Stimulated activated CD8-positive, alpha-beta memory T cell treated with anti-CD3 and anti-CD28 coated beads, Interleukin-7, amount 100 ng/mL, for 48 hours (primary cell): ENCODE measurements at regions not wholly inside any gene's neighbourhood (a gene's known extent, or its start where the extent isn't known, plus 50 kb on each side); places are given as distances from the start of the nearest gene placed in this dataset.
"Not testable (repeated sequence)": the region's sequence is repeated elsewhere in the genome, so short reads cannot be mapped to it uniquely, and the experiment has no call there.

Experiments used
- DNase-seq, 2 donors: peaks; one replicate each; pipeline ENCODE4 v3.0.0-alpha.2; 2020; ENCODE audit warnings: low read depth in 1 of 2; ENCODE audit errors: extremely low read depth in 1 of 2

DNA sequence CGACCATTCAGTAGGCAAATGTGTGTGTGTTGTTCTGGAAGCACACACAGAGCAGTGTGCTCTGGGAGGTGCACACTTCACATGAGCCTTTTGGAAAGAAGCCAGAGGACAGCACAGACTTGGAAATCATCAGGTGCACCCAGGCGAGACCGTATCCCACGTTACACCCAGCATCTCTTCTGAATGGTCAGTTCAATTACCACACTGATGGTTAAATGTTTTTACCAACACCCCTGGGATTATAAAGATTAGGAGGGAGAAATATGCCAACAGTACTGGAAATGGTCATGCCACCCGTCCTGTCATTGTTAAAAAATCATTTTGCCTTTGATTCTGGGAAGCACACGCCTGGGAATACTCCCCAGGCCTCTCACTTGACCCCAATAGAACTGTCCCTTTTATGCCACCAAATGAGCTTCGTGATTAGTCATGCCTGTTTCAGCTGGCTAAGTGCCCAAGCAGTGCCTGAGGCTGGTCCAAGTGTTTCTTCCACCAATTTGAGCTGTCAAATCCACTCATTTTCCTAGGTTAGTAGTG is 183.7 kb downstream of the NRP2 start:
- DNase-seq, result no peak

DNA sequence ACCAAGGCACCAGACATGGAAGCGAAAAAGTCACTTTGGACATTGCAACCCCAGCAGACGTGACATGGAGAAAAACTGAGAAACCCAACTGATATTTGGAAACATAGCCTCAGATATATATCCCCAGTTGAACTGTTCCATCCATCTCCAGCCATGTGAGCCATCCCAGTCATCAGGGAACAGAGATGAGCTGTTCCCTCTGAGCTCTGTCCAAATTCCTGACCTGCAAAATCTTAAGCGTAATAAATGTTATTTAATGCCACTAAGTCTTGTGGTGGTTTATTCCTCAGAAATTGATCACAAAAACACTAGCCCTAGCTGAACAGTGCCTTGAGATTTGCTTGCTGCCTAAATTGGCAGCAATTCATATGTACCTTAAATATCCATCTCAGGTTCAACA is 182.8 kb downstream of the NRP2 start:
- no peak for DNase-seq

DNA sequence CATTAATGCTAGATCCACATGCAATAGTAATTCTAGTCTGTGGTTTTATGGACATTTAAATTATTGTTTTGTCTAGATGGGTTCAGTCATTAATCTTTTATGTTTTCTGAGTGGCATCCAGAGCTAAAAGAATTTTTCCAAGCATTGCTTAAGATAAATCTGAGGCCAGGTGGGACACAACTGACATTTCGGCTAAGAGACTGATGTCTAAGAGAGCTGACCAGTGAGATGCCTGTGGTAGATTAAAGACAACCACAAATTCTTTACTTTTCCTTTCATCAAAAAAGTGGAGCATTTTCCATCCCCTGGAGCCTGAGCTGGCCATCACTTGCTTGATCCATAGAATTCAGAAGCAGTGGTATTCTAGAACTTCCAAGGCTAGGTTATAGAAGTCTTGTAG is 182.2 kb downstream of the NRP2 start:
- no peak for DNase-seq

DNA sequence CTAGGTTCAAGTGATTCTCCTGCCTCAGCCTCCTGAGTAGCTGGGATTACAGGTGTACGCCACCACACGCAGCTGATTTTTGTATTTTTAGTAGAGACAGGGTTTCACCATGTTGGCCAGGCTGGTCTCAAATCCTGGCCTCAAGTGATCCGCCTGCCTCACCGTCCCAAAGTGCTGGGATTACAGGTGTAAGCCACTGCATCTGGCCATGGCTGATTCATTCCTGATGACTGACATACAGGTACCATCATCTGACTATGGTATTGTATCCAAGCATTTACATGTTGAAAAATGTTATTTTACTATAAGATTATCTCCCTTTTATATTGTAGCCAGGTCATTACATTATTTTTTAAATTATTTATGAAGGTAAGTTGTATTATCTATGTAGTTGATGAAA is 180.5 kb downstream of the NRP2 start:
- DNase-seq, result not testable (repeated sequence)

GRCh38 chr2:205860885-205861284 is 178.6 kb downstream of the NRP2 start:
- no peak for DNase-seq

DNA sequence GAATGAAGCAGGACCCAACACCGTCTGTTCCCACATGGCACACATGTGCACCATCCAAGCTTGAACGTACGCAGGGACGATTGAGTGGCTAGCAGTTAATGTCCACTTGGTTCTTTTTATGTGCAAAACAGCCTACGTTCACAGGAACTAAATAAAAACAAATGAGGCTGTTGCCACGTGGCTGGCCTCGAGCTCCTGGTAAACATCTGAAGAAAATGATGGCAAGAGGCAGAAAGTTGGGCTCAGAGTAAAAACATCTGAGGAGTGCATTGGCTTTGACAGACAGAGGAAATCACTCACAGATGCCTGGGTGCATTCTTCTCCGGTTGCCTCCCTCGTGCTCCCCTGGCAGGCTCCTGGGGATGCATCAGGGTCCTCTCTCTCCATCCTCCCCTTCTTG is 177.9 kb downstream of the NRP2 start:
- DNase-seq, result no peak

- no peak for DNase-seq
Measured at GRCh38 chr2:205858881-205859441, 176.7 kb downstream of the NRP2 start.

DNA sequence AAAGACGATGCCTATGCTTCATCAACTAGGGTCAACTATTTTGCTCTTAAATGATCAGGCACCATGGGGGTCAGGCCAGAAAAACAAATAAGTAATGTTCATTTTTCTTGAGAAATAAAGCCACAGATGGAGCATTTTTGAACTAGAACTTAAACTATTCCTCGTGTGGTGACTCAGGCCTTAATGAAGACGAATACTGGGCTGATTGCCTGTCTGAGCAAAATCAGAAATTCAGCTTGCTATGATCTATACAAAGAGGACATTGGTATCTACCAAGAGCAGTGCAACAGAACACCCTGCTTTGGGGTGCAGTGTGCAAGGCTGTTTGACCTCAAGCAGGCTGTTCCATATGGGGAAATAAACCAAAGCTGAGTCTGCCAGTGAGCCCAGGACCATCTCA is 176.0 kb downstream of the NRP2 start:
- no peak for DNase-seq

GRCh38 chr2:205857520-205858237 is 175.4 kb downstream of the NRP2 start:
- no peak for DNase-seq

GRCh38 chr2:205852457-205852856 is 170.2 kb downstream of the NRP2 start:
- DNase-seq, result no peak

DNA sequence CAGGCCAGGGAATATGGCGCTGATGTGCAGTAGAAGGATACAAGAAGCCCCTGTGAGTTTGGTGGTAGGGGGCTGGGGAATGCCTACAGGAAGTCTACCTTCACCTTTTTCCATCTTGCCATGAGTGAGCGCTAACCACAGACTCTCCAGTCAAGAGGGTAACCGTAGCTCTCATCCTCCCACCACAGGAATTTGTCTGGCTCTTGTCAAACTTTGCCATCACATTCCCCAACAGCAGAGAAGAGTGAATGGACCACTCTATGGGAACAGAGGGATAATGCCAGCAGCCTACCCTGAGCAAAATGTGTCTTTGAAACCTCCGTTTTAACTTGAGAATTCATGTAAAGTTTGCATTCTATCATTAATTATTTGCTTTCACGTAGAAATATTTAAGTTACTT is 168.3 kb downstream of the NRP2 start:
- DNase-seq, result no peak

DNA sequence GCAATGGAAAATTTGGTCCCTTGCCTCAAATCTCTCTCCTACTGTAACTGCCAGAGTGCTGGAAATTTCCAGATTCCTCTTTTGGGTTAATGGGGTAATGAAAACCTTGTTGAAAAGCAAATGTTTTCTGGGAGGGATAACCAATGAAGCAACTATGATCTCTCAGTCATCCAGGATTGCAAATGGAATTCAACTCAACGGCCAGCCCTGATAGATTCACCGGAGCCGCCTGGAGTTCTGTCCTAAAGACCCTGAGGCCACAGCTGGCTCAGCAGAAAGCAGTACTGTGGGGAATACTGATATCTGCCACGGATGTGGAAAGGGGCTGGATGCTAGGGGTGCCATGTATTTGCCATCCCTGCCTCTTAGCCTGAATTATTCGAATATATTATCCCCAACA is 167.8 kb downstream of the NRP2 start:
- DNase-seq, result no peak

GRCh38 chr2:205849136-205849535 is 166.8 kb downstream of the NRP2 start:
- DNase-seq, result no peak

DNA sequence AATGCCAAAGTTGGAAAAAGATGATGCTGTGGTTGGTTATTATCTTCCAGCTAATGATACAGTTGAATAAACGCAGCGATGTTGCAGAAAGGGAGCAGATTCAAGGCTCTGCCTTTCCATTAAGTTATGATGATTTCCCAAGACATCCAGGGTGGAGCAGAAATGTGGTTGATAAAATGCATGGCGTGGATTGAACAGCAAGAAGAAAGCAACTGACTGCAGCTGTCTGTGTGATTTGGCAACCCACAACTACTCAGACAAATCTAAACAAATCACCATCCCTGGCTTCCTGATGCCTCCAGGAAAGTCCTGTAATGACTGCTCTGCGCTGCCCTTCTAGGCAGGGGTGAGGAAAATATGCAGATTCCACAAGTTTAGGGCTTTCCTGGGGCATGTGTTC is 166.3 kb downstream of the NRP2 start:
- no peak for DNase-seq
